ENCODE measurements at regions not wholly inside any gene's neighbourhood (a gene's known extent, or its start where the extent isn't known, plus 50 kb on each side); places are given as distances from the start of the nearest gene placed in this dataset.

DNA sequence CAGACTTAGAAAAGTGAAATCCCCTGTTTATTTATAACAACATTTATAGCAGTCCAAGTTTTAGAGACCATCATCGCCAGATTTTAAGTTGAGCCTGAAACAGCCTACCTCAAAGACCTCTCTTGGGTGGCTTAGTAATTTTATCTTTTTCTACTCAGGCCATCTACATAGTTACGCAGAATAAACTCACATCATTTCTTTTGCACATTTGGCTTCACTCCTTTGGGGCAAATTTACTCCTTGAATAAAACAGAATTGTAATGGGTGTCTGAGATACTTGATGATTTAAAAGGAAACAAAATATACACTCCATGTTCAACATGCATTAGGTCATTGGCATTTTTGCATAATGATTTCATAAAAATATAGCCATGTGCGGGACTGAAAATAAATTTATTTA, 104.7 kb upstream of the TSPAN8 start:
- Histone ChIP-seq H3K4me1 (ENCODE audit: control insufficient read depth in 2 of 2, insufficient read depth in 2 of 2, low read length in 2 of 2) (no peaks in the 10 kb centered on the region), H3K9me3 (ENCODE audit: control insufficient read depth in 2 of 2, insufficient read depth in 1 of 2, low read length in 1 of 2) (no peaks in the 10 kb centered on the region), H3K27ac (ENCODE audit: low read depth in 1 of 2, low read length in 1 of 2) (no peak overlapping the region), H3K36me3 (ENCODE audit: control insufficient read depth in 2 of 2, insufficient read depth in 2 of 2, low read length in 1 of 2) (no peaks in the 10 kb centered on the region), H3K4me3 (ENCODE audit: low read length in 2 of 2) (no peak overlapping the region), H3K27me3 (ENCODE audit: control insufficient read depth in 2 of 2, insufficient read depth in 1 of 2, low read length in 1 of 2) (no peaks in the 10 kb centered on the region)
- 96% methylated on average over 3 of the region's 3 CpGs for WGBS
- no peak for DNase-seq (ENCODE audit: low read depth in 6 of 9, low spot score in 9 of 9)

DNA sequence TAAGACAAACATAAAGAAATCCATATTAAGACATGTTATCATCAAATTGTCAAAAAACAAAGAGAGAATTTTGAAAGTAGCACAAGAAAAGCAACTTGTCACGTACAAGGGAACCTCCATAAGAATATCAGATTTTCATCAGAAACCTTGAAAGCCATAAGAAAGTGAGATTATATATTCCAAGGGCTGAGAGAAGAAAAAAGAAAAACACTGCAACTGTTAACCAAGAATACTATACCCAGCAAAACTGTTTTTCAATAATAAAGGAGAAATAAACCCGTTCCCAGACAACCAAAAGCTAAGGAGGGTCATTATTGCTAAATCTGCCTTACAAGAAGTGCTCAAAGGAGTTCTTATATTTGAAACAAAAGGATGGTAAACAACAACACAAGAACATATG, 94.7 kb upstream of the TSPAN8 start:
- Histone ChIP-seq H3K27ac (ENCODE audit: low read depth in 1 of 2, low read length in 1 of 2) (no peak overlapping the region), H3K4me1 (ENCODE audit: control insufficient read depth in 2 of 2, insufficient read depth in 2 of 2, low read length in 2 of 2) (no peaks in the 10 kb centered on the region), H3K27me3 (ENCODE audit: control insufficient read depth in 2 of 2, insufficient read depth in 1 of 2, low read length in 1 of 2) (no peaks in the 10 kb centered on the region), H3K9me3 (ENCODE audit: control insufficient read depth in 2 of 2, insufficient read depth in 1 of 2, low read length in 1 of 2) (no peaks in the 10 kb centered on the region), H3K4me3 (ENCODE audit: low read length in 2 of 2) (no peak overlapping the region), H3K36me3 (ENCODE audit: control insufficient read depth in 2 of 2, insufficient read depth in 2 of 2, low read length in 1 of 2) (no peaks in the 10 kb centered on the region)
- 90% methylated on average over 2 of the region's 2 CpGs for WGBS
- no peak for DNase-seq (ENCODE audit: low read depth in 6 of 9, low spot score in 9 of 9)

DNA sequence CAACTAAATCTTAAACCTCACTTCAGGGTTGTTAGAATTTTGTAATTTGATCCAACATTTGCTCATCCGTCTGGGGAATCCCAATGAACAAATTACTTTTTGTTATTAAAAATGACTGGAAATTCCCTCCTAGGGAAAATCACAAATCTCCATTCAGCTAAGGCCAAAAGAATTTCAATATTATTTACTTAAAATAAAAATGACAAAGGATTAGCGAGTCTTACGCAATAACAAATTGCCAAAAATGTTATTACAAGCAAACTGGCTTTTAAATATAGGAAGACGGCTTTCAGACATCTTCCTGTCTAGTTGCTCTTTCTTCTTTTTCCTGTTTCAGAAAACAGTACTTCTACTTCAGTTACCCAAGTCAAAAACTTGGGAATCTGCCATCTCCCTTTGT, 92.4 kb upstream of the TSPAN8 start:
- 81% methylated on average over 4 of the region's 4 CpGs for WGBS
- DNase-seq (ENCODE audit: low read depth in 6 of 9, low spot score in 9 of 9) = peak in 1 of 9 donors; percentile 2

DNA sequence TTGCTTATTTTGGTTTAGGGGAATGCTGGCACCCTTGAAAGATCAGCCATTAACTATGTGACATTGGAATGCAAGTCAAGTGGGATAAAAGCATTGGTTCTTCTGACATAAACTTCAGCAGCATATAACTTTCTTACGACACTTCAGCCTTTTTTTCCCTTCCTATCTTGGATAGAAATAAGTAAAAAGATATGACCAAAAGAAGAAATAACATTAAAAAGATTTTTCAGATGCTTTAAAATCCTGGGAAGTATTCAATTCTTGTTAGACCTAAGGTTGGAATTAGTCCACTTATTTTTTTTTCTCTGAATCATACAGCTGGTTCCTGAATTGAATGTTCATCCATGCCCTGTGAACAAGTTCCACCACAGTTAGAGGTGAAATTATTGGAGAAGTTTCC, 85.6 kb upstream of the TSPAN8 start:
- no peak overlapping the region for H3K27ac ChIP-seq (ENCODE audit: low read depth in 1 of 2, low read length in 1 of 2)

More for the DNA sequence above, 92.4 kb upstream of the TSPAN8 start:
- Histone ChIP-seq H3K4me3 (ENCODE audit: low read length in 2 of 2) (no peak overlapping the region), H3K27me3 (ENCODE audit: control insufficient read depth in 2 of 2, insufficient read depth in 1 of 2, low read length in 1 of 2) (no peaks in the 10 kb centered on the region), H3K9me3 (ENCODE audit: control insufficient read depth in 2 of 2, insufficient read depth in 1 of 2, low read length in 1 of 2) (no peaks in the 10 kb centered on the region), H3K36me3 (ENCODE audit: control insufficient read depth in 2 of 2, insufficient read depth in 2 of 2, low read length in 1 of 2) (no peaks in the 10 kb centered on the region), H3K4me1 (ENCODE audit: control insufficient read depth in 2 of 2, insufficient read depth in 2 of 2, low read length in 2 of 2) (no peaks in the 10 kb centered on the region), H3K27ac (ENCODE audit: low read depth in 1 of 2, low read length in 1 of 2) (no peak overlapping the region)

DNA sequence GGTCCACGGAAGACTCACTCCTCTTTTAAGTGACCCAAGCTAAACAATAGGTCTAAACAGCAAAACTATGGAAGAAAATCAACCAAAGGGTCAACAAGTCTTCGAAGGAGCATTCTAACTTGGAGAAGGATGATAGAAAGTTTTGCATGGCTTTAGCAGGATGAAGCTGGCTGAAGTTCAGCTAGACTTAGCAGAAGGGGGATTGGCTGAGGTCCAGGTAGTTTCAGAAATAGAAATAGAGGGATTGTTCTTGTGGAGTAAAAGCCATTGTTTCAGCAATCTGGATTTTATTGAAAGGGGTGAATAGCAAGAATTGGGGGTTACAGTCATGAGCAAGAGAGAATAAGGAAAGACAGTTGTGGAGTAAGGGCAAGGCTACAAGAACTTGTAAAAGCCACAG, 84.7 kb upstream of the TSPAN8 start:
- H3K36me3 ChIP-seq (ENCODE audit: control insufficient read depth in 2 of 2, insufficient read depth in 2 of 2, low read length in 1 of 2) = no peaks in the 10 kb centered on the region
- DNase-seq (ENCODE audit: low read depth in 6 of 9, low spot score in 9 of 9) = peak in 1 of 9 donors; percentile 2
- H3K27ac ChIP-seq (ENCODE audit: low read depth in 1 of 2, low read length in 1 of 2) = no peak overlapping the region
- no peaks in the 10 kb centered on the region for H3K4me1 ChIP-seq (ENCODE audit: control insufficient read depth in 2 of 2, insufficient read depth in 2 of 2, low read length in 2 of 2)
- WGBS = 83% methylated on average over 2 of the region's 2 CpGs
- no peak overlapping the region for H3K4me3 ChIP-seq (ENCODE audit: low read length in 2 of 2)
- no peaks in the 10 kb centered on the region for H3K9me3 ChIP-seq (ENCODE audit: control insufficient read depth in 2 of 2, insufficient read depth in 1 of 2, low read length in 1 of 2)
- no peaks in the 10 kb centered on the region for H3K27me3 ChIP-seq (ENCODE audit: control insufficient read depth in 2 of 2, insufficient read depth in 1 of 2, low read length in 1 of 2)

More for the DNA sequence above, 85.6 kb upstream of the TSPAN8 start:
- no peaks in the 10 kb centered on the region for H3K9me3 ChIP-seq (ENCODE audit: control insufficient read depth in 2 of 2, insufficient read depth in 1 of 2, low read length in 1 of 2)
- no peaks in the 10 kb centered on the region for H3K4me1 ChIP-seq (ENCODE audit: control insufficient read depth in 2 of 2, insufficient read depth in 2 of 2, low read length in 2 of 2)
- no peak for DNase-seq (ENCODE audit: low read depth in 6 of 9, low spot score in 9 of 9)
- no peak overlapping the region for H3K4me3 ChIP-seq (ENCODE audit: low read length in 2 of 2)
- WGBS = 94% methylated on average over 1 of the region's 1 CpG
- H3K27me3 ChIP-seq (ENCODE audit: control insufficient read depth in 2 of 2, insufficient read depth in 1 of 2, low read length in 1 of 2) = no peaks in the 10 kb centered on the region
- H3K36me3 ChIP-seq (ENCODE audit: control insufficient read depth in 2 of 2, insufficient read depth in 2 of 2, low read length in 1 of 2) = no peaks in the 10 kb centered on the region

DNA sequence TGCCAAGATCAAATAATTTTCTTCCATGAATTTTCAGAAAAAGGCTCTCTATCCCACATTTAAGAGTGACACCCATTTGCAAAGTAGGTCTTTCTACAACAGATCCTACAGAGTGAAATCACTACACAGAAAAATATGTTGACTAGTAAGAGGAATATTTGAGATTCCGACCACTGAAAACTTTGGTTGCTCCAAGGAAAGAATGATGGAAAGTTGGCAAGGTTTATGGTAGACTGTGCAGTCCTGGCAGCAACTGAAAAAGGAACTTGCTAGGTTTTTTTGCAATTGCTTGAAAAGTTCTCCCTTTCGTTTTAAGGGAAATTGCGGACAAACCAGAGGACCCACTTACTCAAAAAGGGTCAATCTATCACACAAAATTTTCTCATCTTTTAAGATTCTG, 83.1 kb upstream of the TSPAN8 start:
- no peak overlapping the region for H3K4me3 ChIP-seq (ENCODE audit: low read length in 2 of 2)
- no peak for DNase-seq (ENCODE audit: low read depth in 6 of 9, low spot score in 9 of 9)
- H3K36me3 ChIP-seq (ENCODE audit: control insufficient read depth in 2 of 2, insufficient read depth in 2 of 2, low read length in 1 of 2) = no peaks in the 10 kb centered on the region
- H3K9me3 ChIP-seq (ENCODE audit: control insufficient read depth in 2 of 2, insufficient read depth in 1 of 2, low read length in 1 of 2) = no peaks in the 10 kb centered on the region
- H3K4me1 ChIP-seq (ENCODE audit: control insufficient read depth in 2 of 2, insufficient read depth in 2 of 2, low read length in 2 of 2) = no peaks in the 10 kb centered on the region
- 94% methylated on average over 3 of the region's 3 CpGs for WGBS
- H3K27ac ChIP-seq (ENCODE audit: low read depth in 1 of 2, low read length in 1 of 2) = no peak overlapping the region
- H3K27me3 ChIP-seq (ENCODE audit: control insufficient read depth in 2 of 2, insufficient read depth in 1 of 2, low read length in 1 of 2) = no peaks in the 10 kb centered on the region

DNA sequence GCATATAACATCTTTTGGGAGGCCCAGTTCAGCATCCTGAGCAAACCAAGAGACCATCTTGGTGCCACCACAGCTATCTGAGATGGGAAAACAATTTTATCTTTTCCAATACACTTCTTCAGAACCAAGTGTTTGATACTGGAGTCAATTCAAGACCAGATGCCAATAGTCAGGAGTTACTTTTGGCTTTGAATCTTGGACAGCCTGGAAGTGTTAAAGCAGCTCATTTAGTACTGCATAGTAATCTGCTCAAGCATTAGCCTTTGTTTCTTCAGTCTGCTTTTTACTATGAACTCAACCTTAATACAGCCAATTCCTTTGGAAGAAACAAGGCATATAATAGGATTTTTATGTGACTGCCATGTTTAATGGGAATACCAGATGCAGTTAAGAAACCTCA, 81.9 kb upstream of the TSPAN8 start:
- H3K36me3 ChIP-seq (ENCODE audit: control insufficient read depth in 2 of 2, insufficient read depth in 2 of 2, low read length in 1 of 2) = no peaks in the 10 kb centered on the region
- DNase-seq (ENCODE audit: low read depth in 6 of 9, low spot score in 9 of 9) = no peak

DNA sequence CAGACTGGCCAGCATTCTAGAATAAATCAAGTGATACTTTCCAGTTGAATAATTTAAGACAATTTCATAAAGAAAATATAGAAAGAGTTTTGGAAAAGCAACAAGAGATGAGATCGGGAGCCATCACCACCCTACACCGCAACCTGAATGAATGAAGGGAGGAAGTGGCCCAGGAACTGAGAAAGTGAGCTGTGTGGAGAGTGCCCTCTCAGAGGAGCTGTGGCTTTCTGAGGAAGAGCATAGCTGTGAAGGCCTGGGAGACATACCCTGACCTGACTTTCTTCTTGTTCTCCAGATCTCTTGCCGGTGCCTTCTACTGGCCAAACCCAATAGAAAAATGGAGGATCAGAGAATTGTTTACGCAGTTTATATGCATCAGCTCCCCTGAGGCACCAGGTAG, 79.3 kb upstream of the TSPAN8 start:
- WGBS = 95% methylated on average over 4 of the region's 4 CpGs
- Histone ChIP-seq H3K36me3 (ENCODE audit: control insufficient read depth in 2 of 2, insufficient read depth in 2 of 2, low read length in 1 of 2) (no peaks in the 10 kb centered on the region), H3K27me3 (ENCODE audit: control insufficient read depth in 2 of 2, insufficient read depth in 1 of 2, low read length in 1 of 2) (no peaks in the 10 kb centered on the region), H3K27ac (ENCODE audit: low read depth in 1 of 2, low read length in 1 of 2) (no peak overlapping the region), H3K4me1 (ENCODE audit: control insufficient read depth in 2 of 2, insufficient read depth in 2 of 2, low read length in 2 of 2) (no peaks in the 10 kb centered on the region), H3K9me3 (ENCODE audit: control insufficient read depth in 2 of 2, insufficient read depth in 1 of 2, low read length in 1 of 2) (no peaks in the 10 kb centered on the region), H3K4me3 (ENCODE audit: low read length in 2 of 2) (no peak overlapping the region)
- DNase-seq (ENCODE audit: low read depth in 6 of 9, low spot score in 9 of 9) = no peak

More for the DNA sequence above, 81.9 kb upstream of the TSPAN8 start:
- Histone ChIP-seq H3K27me3 (ENCODE audit: control insufficient read depth in 2 of 2, insufficient read depth in 1 of 2, low read length in 1 of 2) (no peaks in the 10 kb centered on the region), H3K9me3 (ENCODE audit: control insufficient read depth in 2 of 2, insufficient read depth in 1 of 2, low read length in 1 of 2) (no peaks in the 10 kb centered on the region), H3K4me3 (ENCODE audit: low read length in 2 of 2) (no peak overlapping the region), H3K27ac (ENCODE audit: low read depth in 1 of 2, low read length in 1 of 2) (no peak overlapping the region), H3K4me1 (ENCODE audit: control insufficient read depth in 2 of 2, insufficient read depth in 2 of 2, low read length in 2 of 2) (no peaks in the 10 kb centered on the region)

DNA sequence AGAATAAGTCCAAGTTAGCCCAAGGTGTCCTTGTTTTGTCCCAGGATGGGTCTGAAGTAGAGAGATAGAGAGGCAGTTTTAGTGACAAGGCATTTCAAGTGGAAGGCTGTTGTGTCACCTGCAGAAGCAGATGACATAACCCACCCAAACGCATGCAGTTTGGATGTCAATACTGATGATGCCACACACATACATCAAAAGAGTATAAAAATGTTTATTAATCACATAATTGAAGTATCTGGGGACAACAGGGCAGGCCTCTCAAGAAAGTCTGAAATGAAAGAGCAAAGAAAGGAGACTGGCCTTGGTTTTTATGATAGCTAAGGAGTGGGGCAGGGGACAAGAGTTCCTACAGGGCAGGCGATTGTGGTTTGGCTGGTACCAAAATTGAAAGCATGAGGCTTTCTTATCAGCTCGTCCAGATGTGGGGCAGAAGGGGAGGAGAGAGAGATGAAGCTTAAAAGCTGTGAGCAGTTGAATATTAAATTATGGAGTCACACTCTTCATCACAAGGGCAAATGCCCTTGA, 78.4 kb upstream of the TSPAN8 start:
- DNase-seq (ENCODE audit: low read depth in 6 of 9, low spot score in 9 of 9) = no peak

DNA sequence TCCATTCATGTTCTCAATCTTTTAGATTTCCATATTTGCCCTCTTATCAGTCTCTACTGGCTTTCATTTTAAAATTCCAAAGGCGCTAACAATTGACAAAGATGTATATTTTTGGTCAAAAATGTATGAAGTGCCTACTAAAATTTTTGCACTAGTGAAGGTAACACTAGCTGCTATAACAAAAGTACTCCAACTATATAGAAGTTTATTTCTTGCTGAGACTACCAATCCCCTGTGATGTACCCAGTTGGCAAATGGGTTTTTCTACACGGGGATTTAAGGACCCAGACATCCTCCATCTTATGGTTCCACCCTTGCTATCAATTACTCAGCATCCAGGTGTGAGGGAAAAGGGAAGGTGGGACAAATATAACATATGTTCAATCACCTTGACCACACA, 75.3 kb upstream of the TSPAN8 start:
- DNase-seq (ENCODE audit: low read depth in 6 of 9, low spot score in 9 of 9) = no peak
- Histone ChIP-seq H3K4me1 (ENCODE audit: control insufficient read depth in 2 of 2, insufficient read depth in 2 of 2, low read length in 2 of 2) (no peaks in the 10 kb centered on the region), H3K27me3 (ENCODE audit: control insufficient read depth in 2 of 2, insufficient read depth in 1 of 2, low read length in 1 of 2) (no peaks in the 10 kb centered on the region), H3K4me3 (ENCODE audit: low read length in 2 of 2) (no peak overlapping the region), H3K27ac (ENCODE audit: low read depth in 1 of 2, low read length in 1 of 2) (no peak overlapping the region), H3K36me3 (ENCODE audit: control insufficient read depth in 2 of 2, insufficient read depth in 2 of 2, low read length in 1 of 2) (no peaks in the 10 kb centered on the region), H3K9me3 (ENCODE audit: control insufficient read depth in 2 of 2, insufficient read depth in 1 of 2, low read length in 1 of 2) (no peaks in the 10 kb centered on the region)
- 96% methylated on average over 2 of the region's 2 CpGs for WGBS

More for the DNA sequence above, 78.4 kb upstream of the TSPAN8 start:
- 13% methylated on average over 3 of the region's 3 CpGs for WGBS
- Histone ChIP-seq H3K4me1 (ENCODE audit: control insufficient read depth in 2 of 2, insufficient read depth in 2 of 2, low read length in 2 of 2) (no peaks in the 10 kb centered on the region), H3K36me3 (ENCODE audit: control insufficient read depth in 2 of 2, insufficient read depth in 2 of 2, low read length in 1 of 2) (no peaks in the 10 kb centered on the region), H3K27me3 (ENCODE audit: control insufficient read depth in 2 of 2, insufficient read depth in 1 of 2, low read length in 1 of 2) (no peaks in the 10 kb centered on the region), H3K9me3 (ENCODE audit: control insufficient read depth in 2 of 2, insufficient read depth in 1 of 2, low read length in 1 of 2) (no peaks in the 10 kb centered on the region), H3K27ac (ENCODE audit: low read depth in 1 of 2, low read length in 1 of 2) (no peak overlapping the region), H3K4me3 (ENCODE audit: low read length in 2 of 2) (no peak overlapping the region)
